ENCODE measurements at regions not wholly inside any gene's neighbourhood (a gene's known extent, or its start where the extent isn't known, plus 50 kb on each side); places are given as distances from the start of the nearest gene placed in this dataset.

- no peak overlapping the region for H3K4me3 Mint-ChIP-seq
- H3K27ac Mint-ChIP-seq, result no peak overlapping the region
- H3K4me1 Mint-ChIP-seq, result no peaks in the 10 kb centered on the region
- DNase-seq (ENCODE audit: low spot score in 2 of 2) (no peak), ATAC-seq (no peak)
- H3K9me3 Mint-ChIP-seq, result no peaks in the 10 kb centered on the region
- H3K36me3 Mint-ChIP-seq, result no peaks in the 10 kb centered on the region
Measured at GRCh38 chr4:110372485-110372884, 103.5 kb upstream of the ENPEP start.

- DNase-seq (ENCODE audit: low spot score in 2 of 2) (no peak), ATAC-seq (no peak)
- Mint-ChIP-seq H3K4me1 (no peaks in the 10 kb centered on the region), H3K4me3 (no peak overlapping the region), H3K36me3 (no peaks in the 10 kb centered on the region), H3K9me3 (no peaks in the 10 kb centered on the region), H3K27ac (no peak overlapping the region)
Measured at GRCh38 chr4:110371016-110371770, 104.8 kb upstream of the ENPEP start.

- H3K9me3 Mint-ChIP-seq, result no peaks in the 10 kb centered on the region
- no peak overlapping the region for H3K27ac Mint-ChIP-seq
- no peak for ATAC-seq
- no peaks in the 10 kb centered on the region for H3K4me1 Mint-ChIP-seq
- no peaks in the 10 kb centered on the region for H3K36me3 Mint-ChIP-seq
- H3K4me3 Mint-ChIP-seq, result no peak overlapping the region
- no peak for DNase-seq (ENCODE audit: low spot score in 2 of 2)
Measured at GRCh38 chr4:110368409-110368808, 107.5 kb upstream of the ENPEP start.

GRCh38 chr4:110367156-110367555 is 108.8 kb upstream of the ENPEP start:
- H3K36me3 Mint-ChIP-seq, result no peaks in the 10 kb centered on the region
- ATAC-seq, result no peak

GRCh38 chr4:110365761-110366160 is 110.2 kb upstream of the ENPEP start:
- Mint-ChIP-seq H3K4me3 (no peak overlapping the region), H3K27ac (no peak overlapping the region), H3K36me3 (no peaks in the 10 kb centered on the region), H3K9me3 (no peaks in the 10 kb centered on the region), H3K4me1 (no peaks in the 10 kb centered on the region)
- ATAC-seq, result no peak
- DNase-seq (ENCODE audit: low spot score in 2 of 2), result no peak

More at GRCh38 chr4:110367156-110367555, 108.8 kb upstream of the ENPEP start:
- Mint-ChIP-seq H3K27ac (no peak overlapping the region), H3K9me3 (no peaks in the 10 kb centered on the region), H3K4me1 (no peaks in the 10 kb centered on the region), H3K4me3 (no peak overlapping the region)
- DNase-seq (ENCODE audit: low spot score in 2 of 2), result no peak

DNA sequence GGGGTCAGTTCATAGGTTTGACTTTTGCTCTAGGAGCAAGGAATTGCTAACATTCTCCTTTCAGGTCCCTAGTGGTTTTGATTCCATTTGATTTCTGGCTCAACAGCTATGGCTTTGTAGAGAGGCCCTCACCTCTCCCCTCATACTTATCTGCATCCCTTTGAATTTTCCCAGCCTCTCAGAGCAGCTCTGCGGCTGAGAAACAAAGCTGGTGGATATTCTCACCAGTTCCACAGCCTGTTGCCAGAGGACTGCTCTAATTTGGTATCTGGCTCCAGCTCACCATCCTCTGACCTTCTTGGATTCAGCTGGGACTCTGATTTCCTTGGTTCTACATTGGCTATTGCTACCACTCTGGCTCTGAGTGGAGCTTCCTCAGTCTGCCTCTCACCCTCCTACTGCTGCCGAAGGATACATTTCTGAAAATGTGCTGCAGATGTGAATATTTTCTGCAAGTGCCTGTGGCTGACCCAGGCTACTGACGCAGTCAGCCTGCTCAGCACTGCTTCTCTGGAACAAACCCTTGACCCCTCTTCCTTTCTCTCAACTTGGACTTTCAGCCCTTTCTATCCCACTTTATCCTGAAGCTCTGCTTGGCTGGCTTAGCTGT is 110.9 kb upstream of the ENPEP start:
- Mint-ChIP-seq H3K36me3 (no peaks in the 10 kb centered on the region), H3K27ac (no peak overlapping the region)
- ATAC-seq, result no peak

DNA sequence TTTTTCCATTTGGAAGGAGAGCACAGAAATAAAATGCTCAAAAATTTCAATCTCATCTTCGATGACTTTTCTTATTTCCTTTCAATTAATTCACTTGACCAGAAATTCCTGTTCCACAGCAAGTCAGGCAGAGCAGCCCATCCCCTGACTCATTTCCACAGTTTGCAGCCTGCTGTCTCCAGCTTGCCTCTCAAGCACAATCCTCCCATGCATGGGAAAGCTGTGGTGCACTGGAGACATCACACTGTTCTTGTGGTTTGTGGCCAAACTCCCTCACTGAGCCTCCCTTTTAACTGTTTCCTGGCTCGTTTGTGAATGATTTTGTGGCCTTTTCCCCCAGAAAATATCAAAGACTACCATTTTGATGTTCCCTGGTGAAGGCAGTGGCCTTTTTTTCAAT is 114.0 kb upstream of the ENPEP start:
- H3K27ac Mint-ChIP-seq, result no peak overlapping the region
- no peak for DNase-seq (ENCODE audit: low spot score in 2 of 2)
- no peaks in the 10 kb centered on the region for H3K9me3 Mint-ChIP-seq
- H3K4me3 Mint-ChIP-seq, result no peak overlapping the region
- H3K4me1 Mint-ChIP-seq, result no peaks in the 10 kb centered on the region
- no peaks in the 10 kb centered on the region for H3K36me3 Mint-ChIP-seq
- no peak for ATAC-seq

More for the DNA sequence above, 110.9 kb upstream of the ENPEP start:
- Mint-ChIP-seq H3K9me3 (no peaks in the 10 kb centered on the region), H3K4me3 (no peak overlapping the region), H3K4me1 (no peaks in the 10 kb centered on the region)
- no peak for DNase-seq (ENCODE audit: low spot score in 2 of 2)

DNA sequence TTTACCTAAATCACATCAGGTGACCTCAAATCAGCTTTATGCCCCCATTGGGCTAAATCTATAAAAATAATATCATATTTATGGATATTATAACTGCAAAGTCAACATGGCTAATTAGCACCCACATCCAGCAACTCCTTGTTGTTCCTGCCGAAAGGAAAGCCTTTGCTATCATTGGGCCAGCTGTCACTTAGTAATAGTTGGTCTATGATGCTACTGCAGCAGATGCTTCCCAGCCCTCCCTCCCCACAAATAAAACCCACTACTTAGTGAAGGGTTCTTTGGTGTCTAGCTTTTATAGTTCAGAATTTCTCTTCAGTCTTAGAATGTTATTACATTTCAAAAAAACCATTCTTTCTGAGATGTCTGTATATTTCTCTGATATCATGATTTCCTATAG is 116.9 kb upstream of the ENPEP start:
- no peak overlapping the region for H3K27ac Mint-ChIP-seq
- no peaks in the 10 kb centered on the region for H3K9me3 Mint-ChIP-seq
- H3K4me3 Mint-ChIP-seq, result no peak overlapping the region
- H3K4me1 Mint-ChIP-seq, result no peaks in the 10 kb centered on the region
- no peak for DNase-seq (ENCODE audit: low spot score in 2 of 2)
- H3K36me3 Mint-ChIP-seq, result no peaks in the 10 kb centered on the region
- ATAC-seq, result no peak

GRCh38 chr4:110357521-110357920 is 118.4 kb upstream of the ENPEP start:
- Mint-ChIP-seq H3K4me1 (no peaks in the 10 kb centered on the region), H3K9me3 (no peaks in the 10 kb centered on the region), H3K4me3 (no peak overlapping the region), H3K36me3 (no peaks in the 10 kb centered on the region), H3K27ac (no peak overlapping the region)
- DNase-seq (ENCODE audit: low spot score in 2 of 2) (no peak), ATAC-seq (no peak)

GRCh38 chr4:110354460-110354859 is 121.5 kb upstream of the ENPEP start:
- Mint-ChIP-seq H3K9me3 (no peaks in the 10 kb centered on the region), H3K4me3 (no peak overlapping the region), H3K36me3 (no peaks in the 10 kb centered on the region), H3K27ac (no peak overlapping the region), H3K4me1 (no peaks in the 10 kb centered on the region)
- ATAC-seq (no peak), DNase-seq (ENCODE audit: low spot score in 2 of 2) (no peak)

- Mint-ChIP-seq H3K9me3 (no peaks in the 10 kb centered on the region), H3K27ac (no peak overlapping the region), H3K36me3 (no peaks in the 10 kb centered on the region), H3K4me3 (no peak overlapping the region), H3K4me1 (no peaks in the 10 kb centered on the region)
- ATAC-seq (no peak), DNase-seq (ENCODE audit: low spot score in 2 of 2) (no peak)
Measured at GRCh38 chr4:110352670-110353442, 123.1 kb upstream of the ENPEP start.

DNA sequence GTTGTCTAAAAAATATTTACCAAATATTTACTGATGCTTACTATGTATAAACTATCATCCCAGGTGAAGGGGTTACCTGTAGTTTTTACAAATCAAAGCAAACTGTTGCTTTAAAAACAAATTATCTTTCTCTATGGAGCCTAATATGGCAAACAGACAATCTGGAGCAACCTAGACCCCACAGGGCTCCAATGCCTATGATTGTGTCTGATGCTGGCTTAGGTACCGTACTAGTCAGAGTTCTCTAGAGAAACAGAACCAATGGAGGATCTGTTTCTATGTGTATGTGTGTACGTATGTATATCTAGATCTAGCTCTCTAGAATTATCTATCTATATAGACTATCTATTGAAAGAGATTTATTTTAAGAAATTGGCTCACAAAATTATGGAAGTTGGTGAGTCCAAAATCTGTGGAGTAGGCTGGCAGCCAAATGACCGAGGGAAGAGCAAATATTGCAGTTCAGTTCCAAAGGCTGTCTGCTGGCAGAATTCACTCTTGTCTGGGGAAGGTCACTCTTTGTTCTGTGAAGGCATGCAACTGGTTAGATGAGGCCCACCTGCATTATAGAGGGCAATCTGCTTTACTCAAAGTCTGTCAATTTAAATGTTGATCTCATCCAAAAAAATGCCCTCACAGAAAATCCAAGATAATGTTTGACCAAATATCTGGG is 127.1 kb upstream of the ENPEP start:
- no peak overlapping the region for H3K4me3 Mint-ChIP-seq
- no peak overlapping the region for H3K27ac Mint-ChIP-seq
- no peak for DNase-seq (ENCODE audit: low spot score in 2 of 2)
- no peak for ATAC-seq
- no peaks in the 10 kb centered on the region for H3K9me3 Mint-ChIP-seq
- H3K36me3 Mint-ChIP-seq, result no peaks in the 10 kb centered on the region
- H3K4me1 Mint-ChIP-seq, result no peaks in the 10 kb centered on the region

- Mint-ChIP-seq H3K9me3 (no peaks in the 10 kb centered on the region), H3K36me3 (no peaks in the 10 kb centered on the region), H3K4me1 (no peaks in the 10 kb centered on the region), H3K27ac (no peak overlapping the region), H3K4me3 (no peak overlapping the region)
- no peak for ATAC-seq
- DNase-seq (ENCODE audit: low spot score in 2 of 2), result no peak
Measured at GRCh38 chr4:110347805-110348204, 128.2 kb upstream of the ENPEP start.

- no peak overlapping the region for H3K4me3 Mint-ChIP-seq
- no peaks in the 10 kb centered on the region for H3K9me3 Mint-ChIP-seq
- H3K27ac Mint-ChIP-seq, result no peak overlapping the region
- DNase-seq (ENCODE audit: low spot score in 2 of 2), result no peak
- no peak for ATAC-seq
- no peaks in the 10 kb centered on the region for H3K36me3 Mint-ChIP-seq
- no peaks in the 10 kb centered on the region for H3K4me1 Mint-ChIP-seq
Measured at GRCh38 chr4:110344165-110344564, 131.8 kb upstream of the ENPEP start.

DNA sequence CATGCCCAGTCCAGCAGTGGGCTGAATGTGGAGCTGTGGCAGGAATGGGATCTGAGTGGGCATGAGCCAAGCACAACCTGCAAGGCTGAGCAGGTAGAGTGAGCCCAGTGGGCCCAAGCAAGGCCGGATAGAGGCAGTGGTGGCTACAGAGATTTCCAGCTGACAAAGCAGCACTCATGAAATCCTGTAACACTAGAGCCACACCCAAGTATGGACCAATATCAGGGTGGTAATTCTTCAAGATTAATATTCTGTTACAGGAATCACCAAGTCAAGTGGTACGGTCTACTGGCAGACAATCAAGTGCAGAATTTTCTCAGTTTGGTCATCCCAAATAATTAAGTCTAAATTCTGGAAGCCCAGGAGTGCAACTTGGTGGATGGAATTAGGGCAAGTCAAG is 132.4 kb upstream of the ENPEP start:
- no peak overlapping the region for H3K27ac Mint-ChIP-seq
- H3K36me3 Mint-ChIP-seq, result no peaks in the 10 kb centered on the region
- no peaks in the 10 kb centered on the region for H3K4me1 Mint-ChIP-seq
- H3K9me3 Mint-ChIP-seq, result no peaks in the 10 kb centered on the region
- DNase-seq (ENCODE audit: low spot score in 2 of 2), result no peak
- no peak overlapping the region for H3K4me3 Mint-ChIP-seq
- no peak for ATAC-seq

All from stimulated activated effector memory CD8-positive, alpha-beta T cell treated with anti-CD3 and anti-CD28 coated beads, Interleukin-12 subunit alpha, Interleukin-12 subunit beta, amount 100 ng/mL, for 72 hours (primary cell).